ENCODE measurements at regions not wholly inside any gene's neighbourhood (a gene's known extent, or its start where the extent isn't known, plus 50 kb on each side); places are given as distances from the start of the nearest gene placed in this dataset.
"Not testable (repeated sequence)": the region's sequence is repeated elsewhere in the genome, so short reads cannot be mapped to it uniquely, and the experiment has no call there.

DNA sequence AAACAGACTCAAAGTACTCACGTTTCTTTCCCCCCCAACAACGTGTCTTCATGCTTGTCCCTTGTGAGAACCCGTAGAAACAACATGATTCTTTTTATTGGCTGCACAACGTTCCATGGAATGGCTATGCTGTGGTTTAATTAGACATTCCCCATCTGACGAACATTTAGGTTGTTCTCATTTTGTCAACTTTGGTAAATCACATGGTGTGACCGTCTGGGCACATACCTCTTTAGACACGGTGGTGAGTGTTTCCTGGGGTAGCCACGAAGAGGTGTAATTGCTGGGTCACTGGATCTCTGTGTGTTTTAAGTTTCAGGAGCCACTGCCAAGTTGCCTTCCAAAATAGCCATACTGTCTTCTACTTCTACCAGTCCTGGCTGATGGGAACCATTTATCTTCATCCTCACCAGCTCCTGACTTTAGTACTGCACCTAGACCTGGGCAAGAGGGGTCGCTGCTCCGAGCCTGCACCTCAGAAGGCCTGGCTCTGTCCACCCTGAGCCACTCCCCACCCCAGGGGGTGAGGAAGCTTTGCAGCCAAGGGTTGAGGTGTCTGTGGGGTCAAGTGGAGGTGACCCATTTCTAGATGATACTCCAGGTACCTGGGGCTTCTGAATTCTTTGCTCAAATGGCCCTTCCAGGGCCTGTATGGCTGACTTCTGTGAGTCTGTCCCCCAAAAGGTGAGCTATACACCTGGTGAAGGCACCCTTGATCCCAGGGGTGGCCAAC is 84.7 kb downstream of the IRX5 start:
- DNase-seq (ENCODE audit: low read depth in 3 of 3, low spot score in 1 of 3): no peak

DNA sequence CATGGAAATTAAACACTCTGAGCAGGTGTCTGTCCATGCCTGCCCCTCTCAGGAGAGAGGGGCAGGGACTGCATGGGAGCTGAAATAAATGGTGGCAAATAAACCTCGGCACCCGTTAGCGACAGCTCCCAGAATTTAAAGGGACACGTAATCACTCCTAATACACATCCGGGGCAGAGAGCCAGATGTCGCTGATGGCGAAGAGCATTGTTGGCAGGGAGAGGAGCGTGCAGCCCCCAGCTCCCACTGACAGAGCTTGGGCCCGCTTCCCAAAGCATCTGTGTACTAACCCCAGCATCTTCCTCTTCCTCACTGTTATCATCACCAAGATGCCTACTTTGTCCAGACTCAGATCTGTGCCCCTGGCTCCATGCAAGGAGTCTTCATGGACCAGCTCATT is 85.8 kb downstream of the IRX5 start:
- no peak for DNase-seq (ENCODE audit: low read depth in 3 of 3, low spot score in 1 of 3)

DNA sequence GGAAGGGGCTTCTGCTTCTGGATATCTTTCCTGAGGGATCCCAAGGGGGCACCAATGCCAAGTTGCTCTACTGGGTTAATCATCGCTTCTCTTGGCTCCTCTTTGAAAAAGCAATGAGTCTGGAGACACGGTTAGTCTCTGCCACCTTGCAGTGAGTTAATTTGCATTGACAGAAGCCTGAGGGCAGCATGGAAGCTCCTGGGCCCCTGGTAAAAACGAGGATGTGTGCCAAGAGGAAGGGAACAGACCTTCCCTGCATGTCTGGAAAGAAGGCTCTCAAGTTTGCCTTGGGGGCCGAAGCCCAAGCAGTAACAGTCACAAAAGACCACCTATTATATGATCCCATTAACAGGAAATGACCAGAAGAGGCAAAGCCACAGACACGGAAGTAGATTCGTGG is 86.7 kb downstream of the IRX5 start:
- no peak for DNase-seq (ENCODE audit: low read depth in 3 of 3, low spot score in 1 of 3)

DNA sequence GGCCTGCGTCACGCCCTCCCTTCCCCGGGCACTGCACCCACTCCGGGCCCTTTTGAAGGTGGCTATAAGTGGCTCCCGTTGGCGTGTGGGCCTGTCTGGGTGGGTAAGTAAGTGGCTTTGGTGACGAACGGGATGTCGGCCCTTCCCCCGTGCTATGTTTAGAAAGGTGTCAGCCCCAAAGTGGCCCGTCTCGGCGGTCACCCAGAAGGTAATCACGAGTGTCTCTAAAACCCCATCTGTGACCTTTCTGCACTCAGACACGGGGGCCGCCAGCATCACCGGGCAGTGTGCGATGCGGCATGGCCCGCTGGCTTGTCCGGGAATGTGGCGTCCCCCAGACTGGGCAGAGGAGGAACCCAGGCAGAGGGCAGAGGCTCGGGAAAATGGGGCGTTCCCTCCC is 88.2 kb downstream of the IRX5 start:
- no peak for DNase-seq (ENCODE audit: low read depth in 3 of 3, low spot score in 1 of 3)

DNA sequence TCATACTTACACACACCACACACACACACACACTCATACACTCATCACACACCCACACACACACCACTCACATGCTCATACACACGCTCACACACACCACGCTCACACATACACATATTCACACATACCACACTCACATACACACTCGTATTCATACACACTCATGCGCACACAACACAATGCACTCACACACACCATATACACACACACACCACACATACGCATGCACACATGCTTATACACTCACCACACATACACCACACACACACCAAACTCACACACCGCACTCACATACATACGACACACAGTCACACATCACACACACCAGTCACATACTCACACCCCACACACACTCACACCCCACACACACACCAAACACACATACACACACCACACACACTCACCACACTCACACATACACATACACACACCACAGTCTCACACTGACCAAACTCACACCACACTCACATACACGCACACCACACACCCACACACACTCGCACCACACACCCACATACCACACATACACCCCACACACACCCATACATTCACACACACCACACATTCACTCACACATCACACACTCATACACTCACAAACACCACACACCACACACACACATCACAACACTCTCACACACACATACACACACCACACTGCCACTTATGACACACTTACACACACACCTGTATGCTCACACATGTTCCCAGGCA is 88.9 kb downstream of the IRX5 start:
- no peak for DNase-seq (ENCODE audit: low read depth in 3 of 3, low spot score in 1 of 3)

DNA sequence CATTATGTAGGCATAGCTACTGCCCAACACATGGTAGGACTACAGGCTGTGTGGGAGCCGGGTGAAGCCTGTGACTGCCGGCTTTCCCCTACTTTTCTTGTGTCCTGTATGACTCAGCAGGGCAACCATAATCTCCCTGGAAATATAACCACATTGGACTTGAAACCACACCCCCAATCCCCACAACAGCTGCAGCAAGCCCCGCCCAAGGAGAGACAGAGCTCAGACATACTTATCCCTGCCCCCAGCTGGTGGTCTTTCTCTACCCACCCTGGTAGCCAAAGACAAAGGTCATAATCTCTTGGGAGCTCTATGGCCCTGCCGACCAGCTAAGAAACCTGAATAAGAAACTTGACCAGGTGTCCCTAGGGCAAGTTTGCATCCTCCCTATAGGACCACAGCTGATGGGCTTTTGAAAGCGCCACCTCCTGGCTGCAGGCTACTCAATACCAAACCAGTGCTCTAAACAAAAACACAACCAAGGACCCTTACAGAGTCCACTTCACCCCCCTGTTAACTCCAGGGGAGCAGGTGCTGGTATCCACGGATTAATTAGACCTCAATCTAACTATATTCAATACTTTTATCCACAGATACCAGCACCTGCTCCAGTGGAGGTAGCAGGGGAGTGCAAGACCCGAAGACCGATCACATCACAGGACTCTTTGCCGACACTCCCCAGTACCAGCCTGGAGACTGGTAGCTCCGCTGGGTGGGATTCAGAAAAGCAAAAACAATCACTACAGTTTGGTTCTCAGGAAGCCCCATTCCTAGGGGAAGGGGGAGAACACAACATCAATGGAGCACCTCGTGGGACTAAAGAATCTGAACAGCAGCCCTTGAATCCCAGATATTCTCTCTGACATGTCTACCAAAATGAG is 91.2 kb downstream of the IRX5 start:
- DNase-seq (ENCODE audit: low read depth in 3 of 3, low spot score in 1 of 3): no peak

DNA sequence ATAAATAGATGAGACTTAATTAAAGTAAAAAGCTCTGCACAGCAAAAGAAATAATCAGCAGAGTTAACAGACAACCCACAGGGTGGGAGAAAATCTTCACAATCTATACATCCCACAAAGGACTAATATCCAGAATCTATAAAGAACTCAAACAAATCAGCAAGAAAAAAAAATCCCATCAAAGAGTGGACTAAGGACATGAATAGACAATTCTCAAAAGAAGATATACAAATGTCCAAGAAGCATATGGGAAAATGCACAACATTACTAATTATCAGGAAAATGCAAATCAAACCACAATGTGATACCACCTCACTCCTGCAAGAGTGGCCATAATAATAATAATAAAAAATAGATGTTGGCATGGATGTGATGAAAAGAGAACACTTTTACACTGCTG is 96.6 kb downstream of the IRX5 start:
- DNase-seq (ENCODE audit: low read depth in 3 of 3, low spot score in 1 of 3): not testable (repeated sequence)

DNA sequence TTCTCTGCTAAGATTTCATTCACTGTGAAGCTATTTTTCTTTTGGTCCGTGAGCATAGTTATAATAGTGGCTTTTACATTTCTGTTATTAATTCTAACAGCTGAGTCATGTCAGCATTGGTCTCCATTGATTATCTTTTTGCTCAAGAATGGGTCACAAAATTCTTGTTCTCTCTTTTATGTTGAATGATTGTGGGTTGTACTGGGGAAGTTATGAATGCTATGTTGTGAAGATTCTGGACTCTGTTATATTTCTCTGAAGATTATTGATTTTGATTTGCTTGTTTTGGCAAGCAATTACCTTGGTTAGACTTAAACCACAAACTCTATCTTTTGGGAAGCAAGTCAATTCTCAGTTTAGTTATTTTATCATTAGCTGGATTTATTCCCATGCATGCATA is 98.8 kb downstream of the IRX5 start:
- no peak for DNase-seq (ENCODE audit: low read depth in 3 of 3, low spot score in 1 of 3)

DNA sequence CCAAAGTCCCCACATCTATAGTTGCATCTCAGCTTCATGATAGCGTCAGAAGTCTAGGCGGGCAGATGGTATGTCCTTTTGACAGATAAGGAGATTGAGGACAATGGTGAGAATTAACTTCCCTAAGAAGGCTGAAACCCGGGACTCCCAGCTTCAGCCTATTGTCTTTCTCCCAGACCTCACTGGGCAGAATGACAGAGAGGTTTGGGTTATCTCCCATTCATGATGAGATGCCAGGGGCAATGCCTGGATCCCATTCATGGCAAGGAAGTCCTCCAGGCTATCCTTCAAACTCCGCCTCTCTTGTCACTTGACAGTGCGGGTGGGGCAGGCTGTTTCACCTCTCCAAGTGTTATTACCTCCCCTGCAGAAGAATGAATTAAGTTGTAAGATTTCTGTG is 100.3 kb downstream of the IRX5 start:
- DNase-seq (ENCODE audit: low read depth in 3 of 3, low spot score in 1 of 3): no peak

DNA sequence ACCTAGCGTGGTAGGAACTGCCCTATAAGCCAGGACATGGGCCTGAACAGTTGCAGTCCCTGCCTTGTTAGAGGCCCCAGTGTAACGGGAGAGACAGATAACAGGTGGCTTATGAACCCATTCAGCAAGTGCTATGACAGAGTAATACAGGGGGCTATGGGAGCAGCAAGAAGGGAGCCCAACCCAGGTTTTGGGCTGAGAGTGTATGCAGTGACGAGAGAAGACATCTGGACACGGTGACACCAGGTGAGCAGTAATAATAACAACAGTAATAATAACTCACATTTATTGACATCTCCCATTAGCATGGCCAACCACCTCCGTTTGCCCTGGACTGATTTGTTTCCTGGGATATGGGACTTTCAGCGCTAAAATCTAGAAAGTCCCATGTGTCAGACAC is 100.8 kb downstream of the IRX5 start:
- DNase-seq (ENCODE audit: low read depth in 3 of 3, low spot score in 1 of 3): no peak

DNA sequence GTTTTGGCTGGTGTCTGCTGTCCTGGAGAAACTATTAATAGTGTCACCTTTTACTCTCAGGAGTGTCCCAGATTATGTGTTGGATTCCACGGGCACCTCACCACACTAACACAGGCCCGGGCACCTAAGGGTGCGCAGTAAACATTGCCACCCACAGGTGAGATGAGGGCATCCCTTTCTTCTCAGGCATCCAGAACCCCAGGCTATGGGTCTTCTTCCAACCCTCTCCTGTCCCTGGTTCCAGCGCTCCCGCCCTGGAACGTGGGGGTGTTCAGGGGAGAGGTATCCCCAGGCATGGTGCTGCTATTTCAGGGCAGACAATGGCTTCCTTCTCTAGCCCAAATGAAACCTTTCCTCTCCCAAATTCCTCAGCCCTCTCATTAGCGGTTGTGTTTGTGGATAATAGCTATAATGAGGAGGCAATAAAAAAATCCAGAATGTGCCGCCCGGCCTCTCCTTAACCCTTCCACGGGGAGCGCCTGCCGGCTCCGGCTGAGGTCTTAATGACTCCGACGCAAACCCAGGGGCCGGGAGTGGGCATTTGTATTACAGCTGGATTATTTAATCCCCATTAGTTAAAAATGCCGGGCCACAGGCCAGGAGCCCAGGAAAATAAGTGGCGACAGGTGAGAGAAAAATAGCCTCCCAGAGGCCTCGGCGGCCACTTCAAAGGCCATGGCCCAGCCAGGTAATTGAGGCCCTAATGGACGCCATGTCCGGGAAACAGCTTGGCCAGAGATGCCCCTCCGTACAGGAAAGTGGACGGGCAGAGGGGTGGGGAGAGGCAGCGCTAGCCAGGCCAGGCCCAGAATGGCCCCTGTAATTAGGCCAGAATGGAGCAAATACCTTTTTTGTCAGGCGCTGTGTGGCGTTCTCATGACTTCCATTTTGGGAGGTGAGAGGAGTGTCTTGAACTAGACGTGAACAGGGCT is 102.8 kb downstream of the IRX5 start:
- DNase-seq (ENCODE audit: low read depth in 3 of 3, low spot score in 1 of 3): no peak

DNA sequence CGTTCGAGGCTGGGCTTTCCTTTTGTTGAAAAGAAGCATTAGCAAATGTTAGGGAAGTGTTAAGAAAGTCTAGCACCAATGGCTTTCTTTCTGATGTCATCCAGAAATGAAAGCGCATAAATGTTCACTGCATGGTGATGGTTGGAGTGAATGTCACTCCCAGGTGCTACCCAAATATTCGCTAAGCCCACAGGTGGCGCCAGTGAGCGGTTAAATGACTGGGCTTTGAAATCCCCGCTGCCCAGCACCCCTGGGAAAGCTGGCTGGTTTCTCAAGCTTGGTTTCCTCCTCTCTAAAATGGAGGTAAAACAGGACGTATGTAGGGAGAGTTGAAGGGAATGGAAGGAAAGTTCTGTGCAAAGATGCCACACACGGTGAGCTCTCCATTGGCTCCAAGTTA is 104.4 kb downstream of the IRX5 start:
- DNase-seq (ENCODE audit: low read depth in 3 of 3, low spot score in 1 of 3): no peak

DNA sequence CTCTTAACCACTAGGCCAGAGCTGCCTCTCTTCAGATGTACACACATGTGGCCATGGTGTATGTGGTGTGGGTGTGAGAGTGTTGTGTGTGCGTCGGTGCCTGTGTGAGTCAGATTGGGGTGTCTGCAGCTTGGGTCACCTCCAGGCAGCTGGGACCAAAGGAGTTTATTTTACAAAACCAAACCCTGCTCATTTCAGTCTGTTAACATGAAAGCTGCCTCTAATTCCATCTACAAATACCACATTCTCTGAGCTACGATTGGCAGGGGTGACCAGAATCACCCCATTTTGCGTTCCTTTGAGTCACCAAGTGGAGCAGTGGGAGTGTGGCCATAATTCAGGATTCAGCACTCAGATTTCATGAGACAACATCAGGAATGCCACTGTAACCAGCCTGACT is 105.3 kb downstream of the IRX5 start:
- DNase-seq (ENCODE audit: low read depth in 3 of 3, low spot score in 1 of 3): no peak

DNA sequence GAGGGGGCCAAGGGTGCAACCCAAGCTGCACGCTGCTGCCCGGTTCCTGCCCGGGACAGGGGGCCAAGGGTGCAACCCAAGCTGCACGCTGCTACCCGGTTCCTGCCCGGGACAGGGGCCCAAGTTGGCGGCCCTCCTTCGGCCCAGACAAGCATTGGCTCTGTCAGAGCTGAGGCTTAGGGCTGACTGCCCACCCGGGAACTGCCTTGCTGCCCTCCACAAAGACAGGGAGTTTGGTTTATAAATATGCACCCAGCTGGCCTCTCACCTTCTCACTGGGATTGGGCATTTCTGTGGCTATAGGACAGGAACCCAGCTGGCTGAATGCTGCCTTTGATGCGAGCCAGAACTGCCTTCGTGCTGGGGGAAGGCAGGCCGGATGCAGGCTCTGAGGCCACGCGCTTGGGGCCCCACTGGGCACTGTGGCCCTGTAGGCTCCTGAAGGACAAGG is 105.7 kb downstream of the IRX5 start:
- DNase-seq (ENCODE audit: low read depth in 3 of 3, low spot score in 1 of 3): no peak

DNA sequence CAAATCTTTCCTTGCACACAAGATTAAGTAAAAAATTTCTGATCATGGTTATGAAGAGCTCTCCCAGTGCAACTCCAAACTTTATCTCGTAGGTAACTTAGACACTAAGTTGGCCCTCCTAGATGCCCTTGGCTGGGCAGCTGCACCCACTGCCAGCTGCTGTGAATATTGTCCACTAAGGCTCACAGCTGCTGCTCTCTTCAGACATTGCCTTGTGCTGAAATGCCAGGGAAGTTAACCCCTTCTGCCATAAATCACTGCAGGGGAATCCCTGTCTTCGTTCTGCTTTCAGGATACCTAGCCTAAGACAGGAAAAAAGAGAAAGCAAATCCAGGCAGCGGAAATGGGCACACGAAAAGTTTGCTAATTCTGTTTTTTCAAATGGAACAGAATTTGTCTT is 106.4 kb downstream of the IRX5 start:
- no peak for DNase-seq (ENCODE audit: low read depth in 3 of 3, low spot score in 1 of 3)

DNA sequence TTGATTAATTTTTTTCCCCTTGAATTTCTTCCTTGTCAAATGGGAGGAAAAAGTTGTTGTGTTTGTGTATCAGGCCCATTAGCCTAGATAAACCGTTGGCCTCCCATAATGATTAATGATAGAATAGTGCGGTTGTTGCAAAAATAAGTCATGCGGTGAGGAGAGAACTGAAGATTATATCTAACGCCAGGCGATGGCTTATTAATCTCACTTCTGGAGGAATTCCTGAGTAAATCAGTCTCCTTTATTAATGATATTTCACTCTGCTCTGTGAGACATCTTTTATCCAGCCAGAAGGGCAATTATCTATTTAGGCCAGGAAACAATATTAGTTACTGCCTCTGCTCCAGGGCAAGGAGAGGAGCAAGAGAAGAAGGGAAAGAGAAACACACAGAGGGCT is 107.3 kb downstream of the IRX5 start:
- DNase-seq (ENCODE audit: low read depth in 3 of 3, low spot score in 1 of 3): no peak

DNA sequence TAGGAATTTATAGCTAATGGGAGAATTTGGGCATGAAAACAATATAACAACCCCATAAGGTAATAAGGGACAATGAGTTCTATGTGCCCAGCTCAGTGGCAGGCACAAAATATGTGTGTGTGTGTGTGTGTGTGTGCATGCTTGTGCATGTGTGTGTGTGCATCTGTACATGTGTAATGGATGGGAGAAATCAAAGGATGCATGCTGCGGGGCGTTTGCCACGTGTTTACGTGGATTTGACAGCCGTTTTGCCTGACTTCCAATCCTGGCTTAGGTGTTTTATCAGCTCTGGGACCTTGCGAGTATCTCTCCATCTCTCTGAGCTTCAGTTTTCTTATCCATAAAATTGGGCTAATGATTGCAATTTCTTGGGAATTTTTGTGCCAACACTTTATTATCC is 108.4 kb downstream of the IRX5 start:
- no peak for DNase-seq (ENCODE audit: low read depth in 3 of 3, low spot score in 1 of 3)

DNA sequence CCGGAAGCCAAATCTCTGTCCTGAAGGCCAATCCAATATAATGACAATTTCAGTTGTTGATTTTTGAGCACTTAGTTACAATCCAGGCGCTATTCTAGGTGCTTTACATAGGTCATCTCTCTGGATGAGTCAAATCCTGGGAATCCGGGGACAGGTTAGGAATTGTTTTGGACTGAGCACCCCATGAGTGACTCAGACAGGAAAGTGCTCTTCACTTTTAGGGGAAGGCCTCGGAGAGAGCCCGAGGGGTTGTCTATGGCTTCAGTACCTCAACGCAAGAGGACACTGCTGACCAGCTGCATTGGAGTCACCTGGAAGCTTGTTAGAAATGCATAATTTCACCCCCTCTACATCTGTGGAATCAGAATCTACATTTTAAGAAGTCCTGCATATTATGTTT is 108.8 kb downstream of the IRX5 start:
- DNase-seq (ENCODE audit: low read depth in 3 of 3, low spot score in 1 of 3): no peak

DNA sequence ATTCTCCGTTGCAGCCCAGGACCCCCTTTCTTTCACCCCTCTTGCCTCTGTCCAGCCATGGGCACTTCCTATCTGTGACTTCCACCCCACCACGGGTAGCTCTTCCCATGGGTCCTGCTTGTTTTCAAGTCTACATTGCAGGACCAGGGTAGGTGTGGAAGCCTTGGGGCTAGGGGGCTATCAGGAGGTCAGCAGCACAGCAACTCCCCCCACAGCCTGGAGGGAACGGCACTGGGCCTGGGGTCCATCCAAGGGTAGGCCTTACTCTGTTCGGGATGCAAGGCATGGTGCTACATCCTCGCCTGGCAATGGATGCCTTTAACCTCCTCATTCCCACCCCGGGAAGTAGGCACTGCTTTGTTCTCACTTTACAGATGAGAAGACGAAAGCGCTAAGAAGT is 109.3 kb downstream of the IRX5 start:
- DNase-seq (ENCODE audit: low read depth in 3 of 3, low spot score in 1 of 3): no peak

DNA sequence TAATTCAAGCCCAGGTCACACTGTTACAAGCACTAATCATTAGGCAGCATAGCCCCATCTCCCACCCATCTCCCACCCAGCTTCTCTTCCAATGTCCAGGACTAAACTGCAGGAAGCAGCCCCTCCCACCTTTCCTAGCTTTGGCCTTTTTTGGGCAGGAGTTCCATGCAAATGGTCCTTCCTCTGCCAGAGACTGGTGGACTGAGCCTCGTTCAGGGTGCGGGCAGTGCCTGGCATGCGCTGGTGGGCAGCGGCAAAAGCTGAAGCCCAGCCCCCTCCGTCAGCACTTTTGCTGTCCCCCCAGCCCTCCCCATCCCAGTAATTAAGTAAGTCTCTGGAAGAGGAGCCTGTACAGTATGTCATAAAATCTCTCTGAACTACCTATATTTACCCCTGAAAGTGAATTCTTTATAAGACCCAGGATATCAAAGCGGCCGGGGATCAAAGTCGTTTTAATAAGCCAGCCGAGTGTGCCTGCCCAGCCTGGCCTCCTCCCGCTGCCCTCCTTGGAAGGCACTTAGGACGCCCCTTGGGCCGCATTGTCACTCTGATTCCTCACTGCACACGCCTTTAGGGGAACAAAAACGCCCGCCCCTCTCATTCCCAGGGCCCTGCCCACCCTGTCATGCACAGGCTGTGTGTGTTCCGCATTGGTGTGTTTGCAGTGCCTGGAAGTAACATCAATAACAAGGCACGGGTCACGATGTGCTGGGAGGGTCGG is 109.9 kb downstream of the IRX5 start:
- DNase-seq (ENCODE audit: low read depth in 3 of 3, low spot score in 1 of 3): no peak
